Breast epithelium (tissue), 3 donors: ENCODE measurements at regions not wholly inside any gene's neighbourhood (a gene's known extent, or its start where the extent isn't known, plus 50 kb on each side); places are given as distances from the start of the nearest gene placed in this dataset.

Source experiments
- CTCF ChIP-seq, 3 donors: fragments of 450-650 bp; IDR thresholded peaks; one replicate each; pipeline ENCODE4 v1.5.1; 2016 to 2017; ENCODE audit warnings: antibody characterized with exemption in 3 of 3, mild to moderate bottlenecking in 3 of 3, moderate library complexity in 3 of 3
- POLR2A ChIP-seq: fragments of 450-650 bp; IDR thresholded peaks from one replicate; pipeline ENCODE4 v1.6.1; 2016; ENCODE audit warnings: antibody characterized with exemption, mild to moderate bottlenecking, moderate library complexity
- POLR2AphosphoS5 ChIP-seq, 3 donors: sonication (generic); formaldehyde crosslinking; IDR thresholded peaks; one replicate each; pipeline ENCODE4 v1.6.1; 2017; ENCODE audit warnings: antibody characterized with exemption in 3 of 3

- no peak for TF ChIP-seq POLR2A
- TF ChIP-seq CTCF (IDR thresholded peaks at IDR 0.05), result no peak
- no peak for TF ChIP-seq POLR2AphosphoS5 (IDR thresholded peaks at IDR 0.05)
Measured at GRCh38 chr6:163808871-163809270, 394.4 kb downstream of the QKI start.
